CD4-positive, alpha-beta T cell treated with Interleukin-6 at 100 ng/mL for 8 hours (primary cell): ENCODE measurements at regions not wholly inside any gene's neighbourhood (a gene's known extent, or its start where the extent isn't known, plus 50 kb on each side); places are given as distances from the start of the nearest gene placed in this dataset.
"Not testable (repeated sequence)": the region's sequence is repeated elsewhere in the genome, so short reads cannot be mapped to it uniquely, and the experiment has no call there.

Experiments used
- DNase-seq: peaks from one replicate; pipeline ENCODE4 v3.0.0-alpha.2; 2020; ENCODE audit warnings: mixed read lengths, low spot score

DNA sequence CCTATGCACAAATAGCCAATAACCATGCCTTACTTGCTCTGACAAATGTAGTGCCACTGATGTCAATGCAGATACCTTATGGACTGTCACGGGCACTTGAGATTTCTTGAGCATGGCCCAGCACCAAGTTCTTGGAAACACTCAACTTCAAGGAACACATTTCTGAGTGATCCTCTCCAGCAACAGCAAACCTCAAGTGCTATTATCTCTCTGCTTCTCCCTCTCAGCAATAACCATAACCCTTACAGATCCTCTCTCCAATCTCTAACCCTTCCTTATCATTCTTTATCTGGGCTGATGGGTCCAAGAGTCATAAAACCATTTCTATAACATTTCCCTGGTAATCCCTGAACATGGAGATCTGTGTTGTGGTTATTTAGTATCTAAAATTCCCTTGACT, 266.9 kb upstream of the STXBP5 start:
- no peak for DNase-seq

DNA sequence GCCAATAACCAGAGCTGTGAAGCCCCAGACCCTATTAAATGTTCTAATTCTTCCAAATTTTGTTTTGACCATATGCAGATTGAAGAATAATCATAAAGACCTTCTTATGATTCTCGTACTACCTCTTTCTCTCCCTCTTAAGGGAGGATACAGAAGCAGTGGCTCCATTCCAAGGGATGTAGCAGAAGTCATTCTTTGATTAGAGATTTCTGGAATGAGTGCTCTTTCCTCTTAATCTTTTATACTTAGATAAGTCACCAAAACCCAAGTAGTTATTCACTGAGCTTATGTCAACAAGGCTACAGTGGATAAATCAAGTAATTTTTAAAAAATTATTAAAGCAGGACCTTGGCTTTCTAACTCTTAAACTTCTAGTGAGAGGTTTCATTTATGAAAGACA, 266.0 kb upstream of the STXBP5 start:
- no peak for DNase-seq

- not testable (repeated sequence) for DNase-seq
Measured at GRCh38 chr6:146939456-146939855, 264.8 kb upstream of the STXBP5 start.

DNA sequence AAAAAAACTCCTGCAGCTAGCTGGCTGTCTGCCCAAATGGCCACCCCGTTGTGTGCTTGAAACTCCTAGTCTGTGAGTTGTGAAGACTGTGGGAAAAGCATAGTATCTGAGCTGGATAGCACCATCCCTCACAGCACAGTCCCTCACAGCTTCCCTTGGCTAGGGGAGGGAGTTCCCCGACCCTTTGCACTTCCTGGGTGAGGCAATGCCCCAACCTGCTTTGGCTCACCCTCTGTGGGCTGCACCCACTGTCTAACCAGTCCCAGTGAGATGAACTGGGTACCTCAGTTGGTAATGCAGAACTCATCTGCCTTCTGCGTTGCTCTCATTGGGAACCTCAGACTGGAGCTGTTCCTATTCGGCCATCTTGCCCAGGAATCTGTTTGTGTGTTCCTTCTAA, 260.6 kb upstream of the STXBP5 start:
- no peak for DNase-seq

DNA sequence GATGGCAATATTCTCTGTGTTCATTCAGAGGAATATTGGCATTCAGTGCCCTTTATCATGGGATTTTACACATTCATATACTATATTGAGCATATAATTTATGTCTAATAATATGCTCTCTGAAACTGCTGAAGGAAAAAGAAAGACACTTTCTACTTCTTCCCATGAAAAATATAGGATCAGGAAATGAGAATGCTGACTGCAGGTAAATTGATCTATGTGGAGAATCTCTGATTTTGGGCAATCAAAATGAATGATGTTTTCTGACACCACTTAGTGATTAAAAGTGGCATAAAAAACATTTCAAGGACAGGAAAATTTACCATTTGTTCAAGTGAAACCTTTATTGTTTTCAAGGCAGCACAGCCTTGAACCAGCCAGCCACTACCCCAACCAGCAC, 260.1 kb upstream of the STXBP5 start:
- no peak for DNase-seq

DNA sequence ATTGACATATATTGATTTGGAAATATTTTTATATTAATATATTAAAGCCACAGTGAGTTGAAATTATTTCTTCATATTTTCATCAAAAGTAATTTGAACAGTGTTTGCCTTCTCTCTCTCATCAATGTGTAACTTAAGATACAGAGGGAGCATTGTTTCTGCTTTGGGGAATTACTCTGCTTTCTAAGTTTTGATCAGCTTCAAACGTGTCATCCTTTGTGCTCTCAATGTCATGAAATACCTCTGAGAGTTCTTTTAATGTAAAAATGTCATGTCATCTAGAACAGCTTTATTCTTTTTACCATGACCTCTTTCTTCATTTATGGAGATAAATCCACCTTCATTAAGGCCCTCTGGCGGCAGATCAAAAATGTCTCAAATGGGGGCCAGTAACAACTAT, 259.4 kb upstream of the STXBP5 start:
- DNase-seq, result no peak

DNA sequence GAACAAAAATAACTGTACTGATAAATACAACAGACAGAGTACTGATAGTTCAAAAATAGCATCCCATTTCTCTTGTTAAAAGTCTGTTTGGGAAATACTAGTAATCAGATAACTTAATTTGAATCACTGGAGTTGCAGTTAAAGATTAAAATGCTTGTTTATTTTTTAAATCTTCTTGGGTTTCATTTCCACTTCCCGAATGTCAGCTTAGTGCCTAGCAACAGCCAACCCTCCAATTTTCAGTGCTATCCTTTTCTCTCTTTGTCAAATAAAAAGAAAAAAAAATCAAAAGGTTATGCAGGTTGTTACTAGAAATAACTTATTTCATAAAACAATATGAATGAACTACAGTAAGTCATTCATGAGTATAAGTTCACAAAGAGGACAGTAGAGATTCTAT, 257.7 kb upstream of the STXBP5 start:
- DNase-seq, result no peak

DNA sequence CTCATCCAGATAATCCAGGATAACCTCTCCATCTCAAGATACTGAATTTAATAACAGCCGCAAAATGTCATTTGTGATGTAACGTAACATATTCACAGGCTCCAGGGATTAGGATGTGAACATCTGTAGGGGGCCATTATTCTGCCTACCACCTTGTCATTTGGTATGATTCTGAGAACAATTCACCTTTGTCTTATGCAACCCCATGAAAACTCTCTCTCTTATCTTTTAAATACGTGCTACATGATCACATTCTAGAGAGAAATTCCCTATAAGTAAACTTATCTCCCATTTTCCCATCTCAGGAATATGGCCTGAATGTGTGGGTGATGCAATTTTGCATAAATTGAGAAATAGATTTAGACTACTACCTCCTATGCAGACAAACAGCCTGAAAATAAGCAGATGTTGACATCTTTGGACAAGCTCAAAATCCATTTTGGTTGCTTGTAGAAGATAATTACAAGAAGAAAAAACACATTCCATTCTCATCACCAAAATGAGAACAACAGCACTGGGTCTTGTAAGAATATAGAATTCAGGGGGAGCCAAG, 255.4 kb upstream of the STXBP5 start:
- no peak for DNase-seq

GRCh38 chr6:146949425-146949824, 254.8 kb upstream of the STXBP5 start:
- DNase-seq, result no peak

DNA sequence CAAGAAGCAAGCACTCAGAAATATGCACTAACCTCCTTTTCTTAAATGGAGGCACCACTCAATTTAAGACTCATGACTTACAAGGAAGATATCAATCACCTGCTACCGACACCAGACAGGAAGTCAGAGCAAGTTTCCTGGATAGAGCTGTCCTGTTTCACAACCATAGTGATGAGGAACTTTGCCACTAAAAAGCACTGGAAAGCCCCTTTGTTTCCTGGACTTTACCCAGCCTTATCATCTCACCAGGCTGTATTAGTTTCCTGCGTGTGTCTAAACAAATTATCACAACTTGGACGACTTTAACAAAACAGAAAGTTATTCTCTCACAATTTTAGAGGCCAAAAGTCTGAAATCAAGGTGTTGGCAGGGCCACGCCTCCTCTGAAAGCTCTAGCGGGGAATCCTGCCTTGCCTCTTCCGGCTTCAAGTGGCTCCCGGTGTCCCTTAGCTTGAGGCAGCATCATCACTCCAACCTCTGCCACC, 253.8 kb upstream of the STXBP5 start:
- DNase-seq, result no peak

- no peak for DNase-seq
Measured at GRCh38 chr6:146955570-146955969, 248.6 kb upstream of the STXBP5 start.

- no peak for DNase-seq
Measured at GRCh38 chr6:146957181-146958093, 246.8 kb upstream of the STXBP5 start.

DNA sequence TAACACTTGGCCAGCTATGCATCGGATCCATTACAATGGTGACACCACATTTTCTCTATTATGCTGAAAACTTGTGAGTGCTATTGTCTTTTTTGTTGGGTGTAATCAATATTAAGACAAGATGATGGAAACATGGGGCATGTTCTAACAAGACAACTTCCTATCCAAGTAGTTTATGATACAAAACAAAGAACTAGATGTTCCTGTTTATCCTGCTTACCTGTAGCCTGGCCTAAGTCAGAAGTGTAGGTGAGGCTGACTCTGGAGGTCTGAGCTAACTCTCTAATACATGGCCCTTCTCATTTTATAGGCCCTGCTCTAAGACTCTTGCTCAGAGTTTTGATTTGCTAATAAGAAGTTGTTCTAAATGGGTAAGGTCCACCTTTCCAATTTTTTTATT, 242.4 kb upstream of the STXBP5 start:
- DNase-seq, result no peak

DNA sequence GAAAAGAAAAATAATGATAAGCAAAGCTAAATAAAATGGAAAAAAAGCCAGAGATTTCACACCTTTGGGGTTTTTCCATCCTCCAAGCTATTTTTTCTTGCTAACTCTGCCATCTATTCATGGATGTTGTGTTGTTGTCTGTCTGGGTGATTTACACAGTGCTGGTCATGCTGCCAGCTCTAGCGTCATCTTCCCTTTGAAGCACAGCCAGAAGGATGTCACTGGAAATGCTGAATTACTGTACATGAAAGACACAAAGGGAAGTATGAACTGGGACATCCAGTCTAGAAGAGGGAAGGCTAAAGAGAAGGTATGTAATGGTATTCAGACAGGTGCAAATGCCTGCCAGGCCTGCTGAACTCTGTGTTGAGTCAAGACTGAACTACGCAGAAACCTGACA, 241.9 kb upstream of the STXBP5 start:
- DNase-seq, result no peak

DNA sequence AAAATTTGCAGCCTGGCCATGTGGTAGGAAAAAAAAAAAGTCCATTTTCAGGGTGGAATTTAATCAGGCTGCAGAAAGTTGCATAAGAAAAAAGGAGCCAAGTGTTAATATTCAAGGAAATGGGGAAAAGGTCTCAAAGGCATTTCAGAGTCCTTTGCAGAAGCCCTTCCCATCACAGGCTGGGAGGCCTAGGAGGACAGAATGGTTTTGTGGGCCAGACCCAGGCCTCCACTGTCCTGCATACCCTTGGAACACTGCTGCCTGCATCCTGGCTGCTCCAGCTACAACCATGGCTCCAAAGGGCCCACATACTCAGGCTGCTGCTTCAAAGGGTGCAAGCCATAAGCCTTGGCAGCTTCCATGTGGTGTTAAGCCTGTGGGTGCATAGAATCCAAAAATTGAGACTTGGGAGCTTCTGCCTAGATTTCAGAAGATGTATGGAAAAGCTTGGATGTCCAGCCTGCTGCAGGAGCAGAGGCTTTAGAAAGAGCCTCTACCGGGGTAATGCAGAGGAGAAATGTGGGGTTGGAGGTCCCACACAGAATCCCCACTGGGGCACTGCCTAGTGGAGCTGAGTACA, 239.0 kb upstream of the STXBP5 start:
- no peak for DNase-seq

DNA sequence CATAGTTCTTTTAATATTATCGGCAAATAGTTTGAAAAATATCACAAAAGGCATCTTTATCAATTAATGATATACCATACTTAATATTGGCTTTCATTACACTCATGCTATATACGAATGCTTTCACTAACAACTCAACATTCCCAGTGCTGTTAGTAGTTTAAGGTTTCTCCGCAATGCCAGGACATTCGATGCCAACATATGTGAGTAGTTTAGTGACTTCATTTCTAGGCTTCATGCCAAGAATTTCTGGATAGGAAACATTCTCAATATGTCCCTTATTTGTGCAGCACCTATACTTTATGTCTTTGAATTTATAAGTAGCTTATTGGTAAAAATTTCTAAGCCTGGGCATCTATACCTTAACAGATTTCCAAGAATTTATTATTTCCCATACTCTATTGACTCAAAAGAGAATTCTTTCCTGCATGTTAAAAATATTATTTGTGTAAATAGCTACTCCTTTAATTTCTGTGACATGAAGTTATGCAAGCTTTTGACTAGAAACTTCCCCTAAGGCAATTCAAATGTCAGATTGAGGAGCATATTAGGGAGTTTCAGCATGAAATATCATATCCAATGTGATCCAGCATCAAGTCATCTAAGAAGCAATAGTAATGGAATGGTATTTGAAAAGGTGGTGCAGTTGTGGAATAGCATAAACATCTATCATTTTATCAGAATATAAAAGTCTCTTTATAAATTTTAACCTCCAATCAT, 236.0 kb upstream of the STXBP5 start:
- no peak for DNase-seq

GRCh38 chr6:146972546-146972945, 231.7 kb upstream of the STXBP5 start:
- no peak for DNase-seq

- no peak for DNase-seq
Measured at GRCh38 chr6:146974351-146974750, 229.9 kb upstream of the STXBP5 start.

- DNase-seq, result no peak
Measured at GRCh38 chr6:146975093-146975492, 229.1 kb upstream of the STXBP5 start.

DNA sequence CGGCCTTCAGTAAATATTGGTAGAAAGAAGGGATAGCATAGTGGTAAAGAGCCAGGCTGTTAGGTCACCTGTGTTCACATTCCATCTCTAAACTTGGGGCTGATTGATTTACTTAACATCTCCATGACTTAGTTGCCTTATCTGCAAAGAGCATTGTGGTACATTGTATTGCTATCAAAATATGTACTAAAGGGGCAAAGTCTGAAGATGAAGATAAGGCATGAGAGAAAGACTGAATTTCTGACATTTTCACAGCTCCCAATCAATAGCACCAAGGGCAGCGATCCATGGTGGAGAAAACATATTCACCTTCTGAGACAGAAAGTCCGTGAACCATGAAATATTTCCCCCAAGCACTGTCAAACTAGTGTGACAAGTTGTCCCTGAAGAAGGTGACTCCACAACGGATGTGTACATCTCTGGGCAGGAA, 223.3 kb upstream of the STXBP5 start:
- DNase-seq, result no peak

- DNase-seq, result no peak
Measured at GRCh38 chr6:146981981-146982380, 222.2 kb upstream of the STXBP5 start.

DNA sequence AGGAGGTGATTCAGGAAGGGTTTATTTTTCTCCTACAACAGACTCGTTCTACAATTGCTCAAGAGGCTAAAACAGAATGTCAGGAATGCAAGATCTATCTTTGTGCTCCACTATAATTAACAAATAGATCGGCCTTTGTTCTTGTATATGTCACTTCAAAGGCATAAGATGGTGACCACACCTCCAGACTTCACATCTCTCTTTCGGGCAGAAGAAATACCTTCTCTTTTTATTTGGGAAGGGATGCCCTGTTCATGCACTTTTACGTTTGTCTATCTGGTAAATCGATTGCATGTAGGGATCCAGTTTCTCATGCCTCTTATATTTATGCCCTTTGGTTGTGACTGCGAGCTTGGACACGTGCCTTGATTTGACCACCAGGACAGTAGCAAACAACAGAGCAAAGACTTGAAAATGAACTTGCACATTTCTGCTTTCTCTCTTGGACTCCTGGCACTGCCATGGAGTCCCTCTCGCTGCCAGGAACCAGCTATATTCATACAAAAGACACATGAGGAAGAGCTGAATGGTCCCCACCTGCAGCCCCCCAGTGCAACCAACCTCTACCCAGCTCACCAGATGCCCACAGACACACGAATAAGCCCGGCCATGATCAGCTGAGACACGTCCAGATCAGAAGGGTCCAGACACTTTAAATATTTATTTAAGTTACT, 219.8 kb upstream of the STXBP5 start:
- no peak for DNase-seq
